Esophagus squamous epithelium (tissue), 4 donors: ENCODE measurements at regions not wholly inside any gene's neighbourhood (a gene's known extent, or its start where the extent isn't known, plus 50 kb on each side); places are given as distances from the start of the nearest gene placed in this dataset.

Source experiments
- CTCF ChIP-seq, 6 experiments: fragments of 450-650 bp in 4 of 6; fragments of 200-600 bp in 2 of 6; sonication (generic) in 2 of 6; IDR thresholded peaks; one replicate each; pipeline ENCODE4 v1.5.1; 2016 to 2019; ENCODE audit warnings: antibody characterized with exemption in 6 of 6, mild to moderate bottlenecking in 4 of 6, moderate library complexity in 4 of 6
- POLR2A ChIP-seq, 4 donors: fragments of 450-650 bp; IDR thresholded peaks; one replicate each; pipeline ENCODE4 v1.6.1; 2017; ENCODE audit warnings: antibody characterized with exemption in 4 of 4, mild to moderate bottlenecking in 4 of 4, moderate library complexity in 3 of 4

GRCh38 chr1:221200464-221200863, 321.2 kb downstream of the HLX start:
- no peak for TF ChIP-seq POLR2A (IDR thresholded peaks at IDR 0.05)
- TF ChIP-seq CTCF (IDR thresholded peaks at IDR 0.05): no peak
